DMS 273 (cell line): ENCODE measurements at regions not wholly inside any gene's neighbourhood (a gene's known extent, or its start where the extent isn't known, plus 50 kb on each side); places are given as distances from the start of the nearest gene placed in this dataset.
"Not testable (repeated sequence)": the region's sequence is repeated elsewhere in the genome, so short reads cannot be mapped to it uniquely, and the experiment has no call there.

Source experiments
- DNase-seq: peaks from one replicate; lab custom pipeline; 2025; ENCODE audit not compliant: unreplicated experiment; lab: John Stamatoyannopoulos, UW

DNA sequence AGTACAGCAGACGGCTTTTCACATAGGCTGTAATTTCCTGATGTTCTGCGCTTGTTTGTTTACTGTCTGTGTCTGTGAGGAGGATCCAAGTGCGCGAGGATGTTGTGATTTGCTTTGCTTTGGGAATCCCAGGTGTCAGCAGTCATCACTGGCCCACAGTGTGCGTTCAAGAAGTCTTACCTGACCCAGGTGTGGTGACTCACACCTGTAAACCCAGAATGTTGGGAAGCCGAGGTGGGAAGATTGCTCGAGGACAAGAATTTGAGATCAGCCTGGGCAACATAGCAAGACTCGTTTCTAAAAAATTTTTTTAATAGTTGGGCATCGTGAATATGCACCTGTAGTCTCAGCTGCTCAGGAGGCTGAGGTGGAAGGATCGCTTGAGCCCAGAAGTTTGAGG is 110.7 kb downstream of the CRLF3 start:
- DNase-seq = not testable (repeated sequence)

DNA sequence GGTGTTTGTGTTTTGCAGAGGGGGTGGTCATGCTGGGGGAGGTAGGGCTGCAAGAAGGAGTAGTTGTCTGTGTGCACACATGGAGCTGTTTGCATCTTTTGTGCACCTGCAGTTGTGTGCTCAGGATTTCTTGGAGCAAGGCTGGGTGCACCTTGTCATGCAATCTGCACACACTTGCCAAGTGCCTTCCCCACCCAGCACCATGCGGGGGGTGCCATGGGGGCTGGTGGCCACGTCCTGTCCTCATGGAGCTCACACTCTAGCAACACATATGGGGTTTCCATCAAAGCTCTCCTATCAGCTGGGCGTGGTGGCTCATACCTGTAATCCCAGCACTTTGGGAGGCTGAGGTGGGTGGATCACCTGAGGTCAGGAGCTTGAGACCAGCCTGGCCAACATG is 111.6 kb downstream of the CRLF3 start:
- not testable (repeated sequence) for DNase-seq

DNA sequence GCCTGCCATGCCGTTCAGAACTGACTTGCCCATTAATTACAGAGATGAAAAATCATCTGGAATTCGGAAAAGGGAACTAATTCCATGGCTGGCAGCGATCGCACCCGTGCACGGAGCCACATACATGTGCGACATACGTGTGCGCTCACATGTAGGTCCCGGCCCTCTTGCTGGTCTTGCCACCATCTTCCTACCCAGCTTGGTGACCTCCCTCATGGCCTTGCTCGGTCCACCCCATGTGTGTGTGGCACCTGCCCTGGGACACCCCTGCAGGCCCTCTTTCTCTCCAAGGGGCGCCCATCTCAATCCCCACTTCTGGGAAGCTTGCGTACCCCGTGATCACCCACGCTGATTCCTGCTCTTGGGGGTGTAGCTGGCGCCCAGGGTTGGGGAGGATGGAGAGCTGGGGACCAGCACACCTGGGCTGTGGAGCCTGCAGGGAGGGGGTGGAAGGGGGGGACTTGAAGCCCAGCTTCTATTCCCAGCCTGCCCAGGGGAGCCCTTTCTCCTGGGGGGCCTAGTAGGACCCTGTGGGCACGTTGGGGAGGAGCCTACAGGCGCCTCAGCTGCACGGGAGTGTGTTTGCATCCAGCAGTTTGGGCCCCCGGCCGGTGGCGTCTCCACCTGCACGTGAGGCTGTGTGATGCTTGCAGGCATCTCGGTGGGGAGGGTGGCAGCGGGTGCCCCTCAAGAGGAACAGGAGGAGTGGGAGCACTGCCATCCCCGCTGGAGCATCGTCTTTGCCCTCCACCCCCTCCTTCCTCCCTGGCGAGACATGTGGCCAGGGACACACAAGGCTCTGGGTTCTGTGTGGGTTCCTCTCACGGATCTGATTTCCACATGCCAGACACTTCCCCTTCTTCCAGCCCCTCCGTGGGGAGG is 112.6 kb downstream of the CRLF3 start:
- DNase-seq = not testable (repeated sequence)

GRCh38 chr17:30711176-30711575 is 113.3 kb downstream of the CRLF3 start:
- DNase-seq = not testable (repeated sequence)

DNA sequence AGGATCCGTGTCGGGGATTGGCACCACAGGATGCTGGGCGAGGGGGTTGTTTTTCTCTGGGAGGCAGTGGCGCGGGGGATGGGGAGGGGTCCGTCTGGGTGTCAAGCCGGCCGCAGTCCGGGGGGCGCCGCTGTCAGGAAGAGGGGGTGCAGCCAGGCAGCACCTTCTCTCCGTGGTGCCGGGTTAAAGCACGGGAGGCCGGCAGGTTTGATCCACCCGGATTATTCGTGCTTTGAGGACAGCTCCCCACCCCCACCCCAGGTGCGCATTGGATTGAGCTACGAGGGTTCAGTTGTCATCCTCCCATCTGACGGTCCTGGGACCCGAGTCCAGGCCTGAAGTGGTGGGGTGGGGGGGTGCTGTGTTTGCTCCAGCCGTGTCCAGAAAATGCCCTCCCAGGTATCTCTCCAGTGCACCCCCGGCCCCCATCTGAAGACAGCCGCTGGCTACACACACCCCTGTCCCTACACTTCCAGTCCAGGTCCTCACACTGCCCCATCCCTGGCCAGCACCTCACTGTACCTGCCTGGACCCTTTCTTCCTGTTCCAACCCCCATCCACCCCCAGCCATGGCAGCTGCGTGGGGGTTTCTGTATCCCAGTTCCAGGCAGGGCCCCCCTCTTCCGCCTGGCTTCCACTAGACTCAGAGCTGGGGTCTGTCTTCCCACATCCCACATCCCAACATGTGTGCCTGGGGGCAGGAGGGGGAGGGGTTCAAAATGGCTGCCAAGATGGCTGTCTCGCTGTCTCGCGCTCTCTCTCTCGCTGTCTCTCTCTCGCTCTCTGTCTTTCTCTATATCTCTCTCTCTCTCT is 114.0 kb downstream of the CRLF3 start:
- not testable (repeated sequence) for DNase-seq

GRCh38 chr17:30709561-30710275 is 114.8 kb downstream of the CRLF3 start:
- peak; percentile 57 for DNase-seq

GRCh38 chr17:30709096-30709495 is 115.4 kb downstream of the CRLF3 start:
- DNase-seq = peak; percentile 76

DNA sequence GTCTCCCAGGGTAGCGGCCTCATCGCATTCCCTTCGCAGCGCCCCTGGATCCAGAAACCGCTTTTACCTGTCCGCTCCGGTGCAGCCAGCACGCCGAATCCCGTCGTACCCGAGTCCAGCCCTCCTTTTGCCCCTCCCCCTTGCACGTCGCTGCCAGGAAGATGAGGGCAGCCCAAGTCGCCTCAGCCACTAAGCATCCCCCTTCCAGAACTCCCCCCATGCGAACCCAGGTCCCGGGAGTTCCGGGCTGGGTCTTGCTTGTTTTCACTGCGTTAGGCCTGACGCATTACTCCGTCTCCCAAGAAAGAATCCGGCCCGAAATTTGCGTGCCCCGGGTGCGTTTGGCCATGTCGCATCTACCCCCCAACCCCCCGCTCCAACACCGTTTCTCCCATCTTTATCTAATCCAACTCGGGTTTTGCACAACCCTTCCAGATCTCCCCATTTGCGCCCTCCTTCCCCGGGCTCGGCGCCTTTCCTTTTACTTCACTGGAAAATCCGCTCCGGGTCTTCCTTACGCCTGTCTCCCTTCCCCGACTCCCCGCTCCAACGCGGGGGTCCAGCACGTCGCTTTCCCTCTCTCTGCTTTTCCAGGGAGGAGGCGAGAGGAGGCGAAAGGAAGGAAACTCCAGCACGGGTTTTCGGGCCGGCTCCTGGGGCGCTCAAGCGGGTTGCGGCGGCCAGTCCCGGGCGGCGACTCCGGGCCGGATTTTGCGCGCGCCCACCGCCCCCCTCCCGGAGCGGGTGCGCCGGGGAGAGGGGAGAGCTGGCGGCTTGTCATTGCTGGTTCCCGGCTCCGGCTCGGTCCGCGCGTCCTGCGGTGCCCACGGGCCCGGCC is 116.0 kb downstream of the CRLF3 start:
- DNase-seq = peak; percentile 97

DNA sequence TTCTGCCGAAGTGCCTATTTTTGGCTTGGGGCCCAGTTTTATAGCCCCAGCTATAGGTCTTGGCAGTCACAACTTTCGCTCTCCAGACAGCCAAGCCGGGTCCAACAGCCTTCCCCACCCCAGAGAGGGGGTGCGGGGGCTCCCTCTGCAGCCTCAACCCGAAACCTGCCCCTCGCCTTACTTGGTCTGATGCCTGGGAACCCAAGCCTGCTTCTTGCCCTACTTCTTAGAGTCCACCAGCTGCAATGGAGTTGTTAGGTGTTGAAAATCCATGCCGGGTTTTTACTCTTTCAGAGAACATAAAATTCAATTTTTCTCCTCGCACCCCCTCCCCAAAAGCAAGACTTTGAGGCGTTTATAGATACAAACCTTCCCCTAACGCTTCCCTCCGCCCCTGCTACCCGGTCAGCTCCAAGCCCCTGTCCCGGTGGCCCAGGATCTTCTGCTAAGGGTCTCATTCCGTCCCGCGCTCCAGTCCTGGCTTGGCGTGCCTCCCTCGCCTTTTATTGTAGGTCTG is 116.7 kb downstream of the CRLF3 start:
- peak; percentile 89 for DNase-seq

DNA sequence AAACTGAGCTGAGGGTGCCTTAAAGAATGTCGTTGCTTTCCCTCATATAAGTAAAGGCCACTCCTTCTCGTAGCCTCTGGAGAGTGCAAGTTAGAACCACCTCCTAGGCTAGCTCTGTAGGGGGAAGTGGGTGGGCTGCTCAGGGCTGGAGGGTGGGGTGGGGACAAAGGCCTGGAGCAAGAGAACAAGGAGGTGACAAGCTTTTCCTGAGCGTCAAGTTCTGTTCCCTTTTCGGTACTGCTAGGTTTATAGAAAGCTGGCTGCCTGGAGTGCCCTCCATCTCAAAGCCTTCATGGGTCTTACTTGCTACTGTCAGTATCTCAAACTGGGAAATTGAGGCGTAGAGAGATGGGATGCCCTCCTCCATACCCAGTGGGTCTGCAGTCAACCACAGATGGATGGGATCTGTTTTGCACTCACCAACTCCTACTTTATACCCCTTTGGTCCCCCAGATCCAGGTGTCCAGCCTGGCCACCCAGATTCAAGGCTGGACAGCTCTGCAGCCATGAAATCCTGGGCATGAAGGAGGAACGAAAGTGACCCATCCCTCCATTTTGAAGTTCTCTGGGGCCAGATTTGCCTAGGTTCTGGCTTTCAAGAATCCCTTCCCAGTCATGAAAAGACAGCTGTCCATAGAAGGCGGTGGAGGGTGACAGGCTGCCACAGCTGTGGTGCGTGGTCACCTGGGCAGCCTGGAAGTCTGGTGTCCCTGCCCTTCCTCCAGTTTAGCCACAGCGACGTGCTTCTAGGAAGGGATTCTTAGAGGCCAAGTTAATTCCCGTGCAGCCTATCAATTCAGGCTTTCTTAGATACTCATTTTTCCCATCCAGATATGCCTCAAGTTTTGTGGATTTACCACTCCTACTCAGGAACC is 117.8 kb downstream of the CRLF3 start:
- not testable (repeated sequence) for DNase-seq

GRCh38 chr17:30706004-30706403 is 118.5 kb downstream of the CRLF3 start:
- peak; percentile 55 for DNase-seq

DNA sequence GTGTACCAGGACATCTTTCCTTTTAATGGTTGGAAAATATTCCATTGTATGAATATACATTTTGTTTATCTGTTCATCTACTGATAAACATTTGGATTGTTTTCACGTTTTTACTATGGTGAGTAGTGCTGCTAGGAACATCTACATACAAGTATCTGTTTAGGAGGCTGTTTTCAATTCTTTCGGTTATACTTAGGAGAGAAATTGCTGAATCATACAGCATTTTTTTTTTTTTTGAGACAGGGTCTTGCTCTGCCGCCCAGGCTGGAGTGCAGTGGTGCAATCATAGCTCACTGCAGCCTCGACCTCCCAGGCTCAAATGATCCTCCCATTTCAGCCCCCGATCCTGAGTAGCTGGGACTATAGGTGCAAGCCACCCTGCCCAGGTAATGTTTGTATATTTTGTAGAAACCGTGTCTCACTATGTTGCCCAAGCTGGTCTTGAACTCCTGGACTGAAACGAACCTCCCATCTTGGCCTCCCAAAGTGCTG is 122.9 kb downstream of the CRLF3 start:
- DNase-seq = no peak

GRCh38 chr17:30700833-30701232 is 123.7 kb downstream of the CRLF3 start:
- not testable (repeated sequence) for DNase-seq

DNA sequence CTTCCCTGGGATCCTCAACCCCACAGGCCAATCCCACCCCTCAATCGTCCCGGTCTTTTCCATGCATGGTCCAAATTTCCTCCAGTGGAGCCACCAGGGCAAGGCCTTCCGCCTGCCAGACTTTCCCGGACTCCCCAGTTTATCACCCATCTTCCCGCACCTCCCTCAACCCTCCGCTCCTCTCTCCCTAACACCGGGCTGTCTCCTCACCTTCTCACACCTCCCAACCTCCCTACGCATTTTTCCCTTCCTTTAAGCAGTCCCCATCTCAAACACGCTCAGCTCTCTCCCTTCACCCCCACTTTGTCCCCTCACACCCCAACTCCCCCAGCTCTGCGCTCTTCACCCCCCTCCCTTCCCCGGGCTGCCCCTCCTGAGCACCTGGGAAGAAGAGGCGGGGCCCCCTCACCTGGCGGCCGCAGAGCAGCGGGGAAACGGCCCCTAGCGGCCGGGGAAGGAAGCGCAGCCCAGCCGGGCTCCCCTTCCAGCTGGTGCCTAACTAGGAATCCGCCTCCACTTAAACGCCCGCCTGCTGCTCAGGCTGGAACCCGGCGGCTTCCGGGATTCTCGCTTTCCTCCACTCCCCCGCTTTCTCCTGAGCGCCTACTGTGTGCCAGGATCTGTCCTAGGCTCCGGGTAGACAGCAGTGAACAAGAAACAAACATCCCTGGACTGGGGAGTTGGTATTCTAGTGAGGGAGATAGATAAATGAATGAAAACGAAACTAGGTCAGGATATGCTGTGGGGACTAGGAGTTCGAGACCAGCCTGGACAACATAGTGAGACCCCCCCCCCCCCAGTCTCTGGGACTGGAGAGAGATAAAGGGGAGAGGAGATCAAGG is 126.7 kb downstream of the CRLF3 start:
- peak; percentile 82 for DNase-seq

DNA sequence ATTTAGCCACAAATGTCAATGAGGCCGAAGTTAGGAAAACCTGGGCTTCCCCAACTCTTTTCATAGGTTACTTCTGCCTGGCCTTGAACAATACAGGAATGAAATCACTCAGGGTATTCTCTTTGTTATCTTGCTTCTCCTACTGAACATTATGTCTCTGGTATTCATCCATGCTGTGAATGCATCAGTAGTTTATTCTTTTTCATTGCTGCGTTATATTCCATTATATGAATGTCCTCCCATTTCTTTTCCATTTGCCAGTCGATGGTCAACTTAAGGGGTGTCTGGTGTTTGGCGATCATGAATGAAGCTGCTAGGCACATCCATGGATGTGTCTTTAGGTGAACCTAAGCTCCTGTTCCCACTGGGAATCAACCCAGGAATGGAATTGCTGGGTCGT is 128.3 kb downstream of the CRLF3 start:
- no peak for DNase-seq

DNA sequence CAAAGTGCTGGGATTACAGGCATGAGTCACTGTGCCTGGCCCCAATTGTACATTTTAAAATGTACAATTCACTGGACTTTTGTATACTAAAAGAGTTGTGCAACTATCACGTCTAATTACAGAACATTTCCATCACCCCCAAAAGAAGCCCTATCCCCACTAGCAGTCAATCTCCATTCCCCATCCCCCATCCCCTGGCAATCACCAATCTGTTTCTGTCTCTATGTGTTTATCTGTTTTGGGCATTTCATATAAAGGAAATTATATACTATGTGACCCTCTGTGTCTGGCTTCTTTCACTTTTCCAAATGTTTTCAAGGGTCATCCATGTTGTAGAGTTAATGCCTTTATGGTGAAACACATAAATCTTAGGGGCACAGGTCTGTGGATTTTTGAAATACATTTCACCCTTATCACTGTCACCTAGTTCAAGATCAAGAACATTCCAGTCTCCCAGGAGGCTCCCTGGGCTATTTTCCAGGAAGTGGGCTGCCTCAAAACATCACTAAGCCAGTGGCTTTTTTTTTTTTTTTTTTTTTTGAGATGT is 129.2 kb downstream of the CRLF3 start:
- not testable (repeated sequence) for DNase-seq

DNA sequence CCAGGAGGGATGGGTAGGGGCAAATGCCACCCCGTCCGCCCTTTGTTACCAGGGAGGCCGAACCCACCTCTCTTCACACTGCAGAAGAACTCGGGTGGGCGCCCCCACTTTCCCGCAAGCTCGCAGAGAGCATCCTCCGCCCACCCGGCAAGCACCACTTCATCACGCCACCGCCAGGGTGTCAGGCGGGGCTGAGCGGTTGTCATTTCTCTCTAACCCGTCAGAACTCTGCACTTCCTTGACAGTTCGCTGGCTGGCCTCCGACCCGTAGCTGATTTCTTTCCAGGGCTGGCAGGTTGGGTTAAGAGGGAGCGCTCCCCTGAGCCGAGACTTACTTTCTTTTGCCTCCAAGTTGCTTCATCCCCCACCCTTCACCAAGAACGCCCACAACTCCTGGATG is 130.7 kb downstream of the CRLF3 start:
- peak; percentile 73 for DNase-seq
